NCI-H1694 treated with DMSO at 0.1 percent for 48 hours (cell line): ENCODE measurements at regions not wholly inside any gene's neighbourhood (a gene's known extent, or its start where the extent isn't known, plus 50 kb on each side); places are given as distances from the start of the nearest gene placed in this dataset.

ENCODE experiments used
- DNase-seq: peaks from one replicate; lab custom pipeline; 2025; lab: John Stamatoyannopoulos, UW

- DNase-seq: no peak
Measured at GRCh38 chr6:44608175-44608574, 220.7 kb downstream of the CDC5L start.

DNA sequence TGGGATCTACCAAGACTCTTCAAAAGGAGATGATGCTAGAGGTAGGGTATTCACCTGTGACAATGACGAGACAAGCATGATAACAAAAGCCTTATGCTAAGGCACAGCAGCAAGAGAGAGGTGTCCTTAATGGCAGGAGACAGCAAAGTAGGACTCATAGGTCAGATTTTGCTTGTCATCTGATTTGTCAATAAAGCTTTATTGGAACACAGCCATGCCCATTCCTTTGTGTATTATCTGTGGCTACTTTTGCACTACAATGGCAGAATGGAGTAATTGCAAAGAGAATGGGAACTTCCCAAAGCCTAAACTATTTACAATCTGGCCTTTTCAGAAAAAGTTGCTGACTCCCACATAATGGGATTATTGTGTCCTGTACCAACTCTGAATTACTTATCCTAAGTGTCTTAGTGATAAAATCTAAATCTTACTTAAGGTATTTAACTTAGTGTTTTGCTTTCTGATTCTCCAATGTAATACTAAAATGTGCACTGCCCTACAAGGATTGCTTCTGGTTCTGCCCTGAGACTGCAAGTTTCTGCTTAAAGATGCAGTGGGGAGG is 221.6 kb downstream of the CDC5L start:
- DNase-seq: no peak

DNA sequence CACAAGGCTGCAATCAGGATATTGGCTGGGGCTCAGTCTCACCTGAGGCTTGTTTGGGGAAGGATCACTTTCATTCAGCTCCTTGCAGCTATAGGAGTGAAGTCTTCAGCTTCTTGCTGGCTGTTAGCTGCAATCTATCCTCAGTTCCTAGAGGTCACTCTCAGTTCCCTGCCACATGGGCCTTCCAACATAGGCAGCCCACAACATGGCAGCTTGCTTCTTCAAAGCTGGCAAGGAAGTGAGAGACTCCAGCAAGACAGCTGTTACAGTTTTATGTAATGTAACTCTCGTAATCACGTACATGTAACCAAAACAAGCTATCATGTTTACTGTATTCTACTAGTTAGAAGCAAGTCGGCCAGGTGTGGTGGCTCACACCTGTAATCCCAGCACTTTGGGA is 226.9 kb downstream of the CDC5L start:
- no peak for DNase-seq

DNA sequence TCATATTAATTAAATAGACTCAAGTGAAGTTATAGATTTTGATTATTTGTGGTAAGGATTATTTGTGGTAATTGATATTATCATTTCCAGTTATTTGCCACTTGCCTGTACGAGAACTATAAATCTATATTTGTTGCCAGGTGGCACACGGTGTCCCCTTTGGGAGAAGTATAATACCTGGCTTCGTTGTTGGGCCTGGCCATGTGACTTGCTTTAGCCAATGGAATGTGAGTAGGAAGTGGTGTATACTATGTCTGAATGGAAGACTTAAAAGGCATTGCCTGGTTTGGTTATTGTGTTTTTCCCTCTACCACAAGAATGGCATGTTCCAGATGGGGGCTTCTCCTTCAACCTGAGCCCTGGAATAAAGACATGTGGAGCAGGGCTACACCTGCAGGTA is 228.1 kb downstream of the CDC5L start:
- DNase-seq: no peak

DNA sequence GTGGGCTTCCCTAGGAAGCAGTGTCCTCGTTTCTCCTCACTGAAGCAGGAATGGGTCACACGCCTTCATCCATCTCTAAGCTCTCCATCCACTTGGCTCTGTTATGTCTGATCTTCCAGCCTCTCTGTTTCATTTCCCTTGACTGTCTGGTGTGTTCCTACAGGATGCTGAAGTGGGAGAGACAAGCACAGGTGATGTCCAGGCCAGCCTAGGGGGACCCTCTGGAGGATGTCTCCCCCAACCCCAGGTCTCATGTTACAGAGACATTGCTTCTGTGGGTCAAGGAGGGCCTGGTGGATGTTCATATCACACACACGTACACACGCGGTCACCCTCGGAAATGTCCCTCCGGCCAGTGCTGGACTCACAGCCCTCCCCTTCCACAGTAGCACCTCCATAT is 229.9 kb downstream of the CDC5L start:
- DNase-seq: no peak

GRCh38 chr6:44618371-44618770 is 230.9 kb downstream of the CDC5L start:
- DNase-seq: no peak

DNA sequence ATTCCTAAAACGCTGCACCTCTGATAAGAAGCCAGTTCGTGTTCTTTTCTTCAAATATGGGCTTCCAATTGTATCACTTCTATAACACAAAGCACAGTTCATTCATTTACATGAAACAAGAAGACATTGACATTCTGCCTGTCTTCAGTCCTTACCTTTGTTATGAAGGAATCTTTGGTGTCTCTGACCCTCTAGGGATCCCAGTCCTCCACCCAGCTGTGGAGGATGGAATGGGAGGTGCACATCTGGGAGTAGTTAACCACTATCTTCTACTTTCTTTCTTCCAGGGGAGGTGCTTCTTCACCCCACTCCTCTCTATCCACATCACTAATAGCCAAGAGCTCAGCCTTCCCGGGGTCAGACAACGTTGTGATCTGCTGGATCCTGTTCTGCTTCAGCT is 233.4 kb downstream of the CDC5L start:
- DNase-seq: no peak

DNA sequence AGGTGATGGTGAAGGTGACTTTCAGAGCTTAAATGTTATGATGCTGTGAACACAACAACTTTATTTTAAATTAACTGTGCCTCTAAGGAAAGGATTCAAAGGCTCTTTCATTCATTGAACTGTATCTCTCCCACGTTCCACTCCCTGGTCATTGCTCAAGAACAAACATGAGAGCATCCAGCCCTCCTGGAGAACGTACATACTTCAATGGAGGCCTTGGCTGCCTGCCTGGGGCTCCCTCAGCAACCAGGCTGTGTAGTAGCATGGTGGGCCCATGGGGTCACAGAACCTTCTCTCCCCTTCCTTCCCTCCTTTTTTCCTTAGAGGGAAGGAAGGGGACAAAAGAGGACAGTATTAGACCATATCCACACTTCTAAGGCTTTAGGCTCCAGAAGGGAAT is 234.3 kb downstream of the CDC5L start:
- DNase-seq: no peak

DNA sequence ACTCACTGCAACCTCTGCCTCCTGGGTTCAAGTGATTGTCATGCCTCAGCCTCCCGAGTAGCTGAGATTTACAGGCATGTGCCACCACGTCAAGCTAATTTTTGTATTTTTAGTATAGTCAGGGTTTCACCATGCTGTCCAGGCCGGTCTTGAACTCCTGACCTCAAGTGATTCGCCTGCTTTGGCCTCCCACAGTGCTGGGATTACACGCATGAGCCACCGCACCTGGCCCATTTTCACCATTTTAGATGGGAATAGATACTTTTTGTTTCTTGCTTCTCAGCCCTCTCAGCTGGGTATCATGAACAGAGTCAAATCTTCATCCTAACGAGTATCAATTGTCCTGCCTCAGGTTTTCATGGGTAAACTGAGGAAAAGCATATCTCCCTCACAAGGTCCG is 235.0 kb downstream of the CDC5L start:
- DNase-seq: no peak

- no peak for DNase-seq
Measured at GRCh38 chr6:44622956-44623355, 235.4 kb downstream of the CDC5L start.

DNA sequence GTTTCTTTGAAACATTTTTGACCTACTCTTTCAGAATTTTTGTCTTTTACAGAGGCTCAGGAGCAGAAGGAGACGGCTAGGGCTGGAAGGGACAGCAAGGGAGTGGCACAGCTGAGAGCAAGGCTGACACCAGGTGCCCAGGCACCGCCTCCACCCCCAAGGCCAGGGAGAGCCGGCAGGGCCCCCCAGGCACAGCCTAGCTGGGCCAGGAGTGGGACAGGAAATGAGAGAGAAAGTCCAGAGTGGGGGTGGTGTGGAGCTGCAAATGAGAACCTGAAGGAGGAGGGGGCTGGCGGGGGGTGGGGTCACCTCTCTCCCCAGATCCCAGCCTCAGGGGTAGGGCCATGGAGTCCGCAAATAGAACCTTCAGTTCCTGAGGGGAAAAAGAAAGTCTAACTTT is 236.7 kb downstream of the CDC5L start:
- DNase-seq: no peak

- no peak for DNase-seq
Measured at GRCh38 chr6:44624936-44625573, 237.5 kb downstream of the CDC5L start.

- DNase-seq: no peak
Measured at GRCh38 chr6:44625996-44626395, 238.5 kb downstream of the CDC5L start.

GRCh38 chr6:44626616-44627015 is 239.1 kb downstream of the CDC5L start:
- no peak for DNase-seq

GRCh38 chr6:44627091-44627882 is 239.8 kb downstream of the CDC5L start:
- no peak for DNase-seq

- no peak for DNase-seq
Measured at GRCh38 chr6:44627883-44628271, 240.4 kb downstream of the CDC5L start.

- no peak for DNase-seq
Measured at GRCh38 chr6:44628347-44628746, 240.8 kb downstream of the CDC5L start.

DNA sequence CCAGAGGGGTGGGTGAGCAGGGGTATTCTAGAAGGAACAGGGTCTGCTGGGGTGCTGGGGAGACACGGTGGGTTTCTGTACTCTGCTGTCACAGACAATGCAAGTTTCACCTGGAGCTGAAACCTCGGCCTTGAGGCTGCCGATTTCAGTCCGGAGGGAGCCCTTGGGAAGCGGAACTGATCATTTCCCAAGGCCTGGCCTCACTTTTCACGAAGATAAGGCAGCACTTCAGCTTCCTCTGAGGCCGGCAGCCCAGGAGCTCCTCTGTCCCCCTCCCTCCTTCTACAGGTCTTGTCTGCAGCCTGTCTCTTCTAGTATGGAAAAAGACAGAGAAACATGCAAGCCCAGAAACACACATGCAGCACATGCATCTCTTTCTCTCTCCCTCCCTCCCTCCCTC is 242.1 kb downstream of the CDC5L start:
- no peak for DNase-seq

DNA sequence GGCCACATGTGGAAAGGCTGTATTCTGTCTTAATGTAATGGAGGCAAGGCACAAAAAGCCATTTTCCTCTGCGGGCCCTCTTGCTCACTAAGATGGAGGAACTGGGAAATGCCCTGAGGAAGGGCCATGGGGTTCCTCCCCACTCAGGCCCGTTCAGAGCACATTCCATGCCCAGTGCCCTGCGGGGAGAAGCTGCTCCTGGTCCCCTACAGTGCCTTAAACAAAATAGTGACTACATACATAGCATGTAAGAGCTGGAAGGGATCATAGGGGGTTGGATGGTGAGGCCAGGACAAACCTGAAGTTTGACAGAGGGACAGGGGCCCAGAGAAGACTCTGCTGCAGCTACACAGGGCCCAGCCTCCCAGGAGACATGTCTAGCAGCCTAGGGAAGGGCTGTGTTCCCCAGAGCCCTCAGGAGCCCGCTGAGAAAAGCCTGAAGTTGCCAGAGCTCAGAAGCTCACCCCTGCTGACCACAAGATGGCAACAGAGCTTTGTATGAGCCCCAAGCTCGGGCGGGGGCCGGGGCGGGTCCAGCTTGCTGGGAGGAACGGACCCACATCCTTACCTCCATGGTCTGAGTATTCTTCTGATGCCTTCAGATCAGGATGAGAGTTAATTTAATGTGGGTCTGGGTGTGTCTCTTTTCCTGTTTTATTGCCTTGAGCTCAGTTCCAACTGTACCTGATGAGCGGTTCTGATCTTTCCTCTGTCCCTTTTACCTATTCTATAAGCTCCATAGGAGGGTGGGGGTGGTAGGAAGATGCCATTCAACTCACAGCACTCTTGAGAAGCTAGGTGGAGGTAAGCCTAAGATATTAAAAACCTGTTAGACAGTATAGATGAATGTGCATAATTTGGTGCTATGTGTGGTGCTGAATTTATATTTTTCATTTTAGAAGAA is 242.9 kb downstream of the CDC5L start:
- no peak for DNase-seq

DNA sequence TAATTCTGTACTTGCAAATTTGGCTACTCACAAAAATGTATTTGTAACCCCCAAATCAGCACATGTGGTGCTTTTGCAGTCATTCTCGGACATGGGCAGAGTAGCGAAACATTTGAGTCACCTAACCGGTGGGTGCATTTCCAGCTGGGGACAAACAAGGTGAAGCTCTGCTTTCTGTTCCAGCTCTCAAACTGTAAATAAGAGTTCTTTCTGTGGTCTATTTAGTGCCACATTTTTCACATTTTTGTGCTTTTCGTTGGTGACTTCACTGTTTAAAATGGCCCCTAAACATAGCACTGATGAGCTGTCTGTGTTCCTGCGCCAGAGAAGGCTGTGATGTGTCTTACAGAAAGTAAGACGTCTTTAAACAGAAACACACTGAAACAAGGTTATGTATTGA is 244.5 kb downstream of the CDC5L start:
- no peak for DNase-seq

- no peak for DNase-seq
Measured at GRCh38 chr6:44634321-44634720, 246.8 kb downstream of the CDC5L start.

- no peak for DNase-seq
Measured at GRCh38 chr6:44635486-44635885, 248.0 kb downstream of the CDC5L start.
